ENCODE measurements at regions not wholly inside any gene's neighbourhood (a gene's known extent, or its start where the extent isn't known, plus 50 kb on each side); places are given as distances from the start of the nearest gene placed in this dataset.

- H4K20me1 ChIP-seq (replicated peaks; ENCODE audit: insufficient read depth) = no peaks in the 10 kb centered on the region
- no peak for ATAC-seq
- no peaks in the 10 kb centered on the region for H3K9me3 Mint-ChIP-seq
- H3K27ac ChIP-seq (ENCODE audit: low read depth) = no peak overlapping the region
- peaks cover 2% of the 10 kb centered on the region for H3K27me3 Mint-ChIP-seq (ENCODE audit: insufficient read depth, low read depth, poor library complexity)
- H3K27ac Mint-ChIP-seq = no peak overlapping the region
- H3K4me2 ChIP-seq = no peak overlapping the region
- H3K4me3 Mint-ChIP-seq = no peak overlapping the region
- H3F3A ChIP-seq (replicated peaks; ENCODE audit: low read depth) = no peaks in the 10 kb centered on the region
- no peak overlapping the region for H2AFZ ChIP-seq
- DNase-seq (ENCODE audit: low spot score) = no peak
- TF ChIP-seq JUNB (IDR thresholded peaks at IDR 0.05; ENCODE audit: unreplicated experiment) = no peak
- no peak for TF ChIP-seq POLR2AphosphoS5 (IDR thresholded peaks at IDR 0.05; ENCODE audit: low read depth)
- no peak for TF ChIP-seq CTCF (conservative IDR thresholded peaks at IDR 0.05; ENCODE audit: low read depth in 2 of 2)
- no peak for TF ChIP-seq CREB1 (CRISPR knock-in tag; IDR thresholded peaks at IDR 0.05; ENCODE audit: low read depth)
- TF ChIP-seq ZNF462 (CRISPR knock-in tag; IDR thresholded peaks at IDR 0.05) = no peak
- no peak for TF ChIP-seq ZNF114 (CRISPR knock-in tag; IDR thresholded peaks at IDR 0.05)
- TF ChIP-seq STAT1 (IDR thresholded peaks at IDR 0.05; ENCODE audit: unreplicated experiment) = no peak
- TF ChIP-seq NANOG (IDR thresholded peaks at IDR 0.05; ENCODE audit: borderline replicate concordance) = no peak
- TF ChIP-seq ETS1 (IDR thresholded peaks at IDR 0.05) = no peak
- TF ChIP-seq ZNF331 (CRISPR knock-in tag; IDR thresholded peaks at IDR 0.05; ENCODE audit: low read depth) = no peak
- no peak for TF ChIP-seq EZH2 (IDR thresholded peaks at IDR 0.05; ENCODE audit: low read depth, unreplicated experiment)
- no peak for TF ChIP-seq REST (IDR thresholded peaks at IDR 0.05; ENCODE audit: unreplicated experiment)
- no peak for TF ChIP-seq EZH2phosphoT487 (IDR thresholded peaks at IDR 0.05; ENCODE audit: unreplicated experiment)
- no peaks in the 10 kb centered on the region for H3K27me3 ChIP-seq (ENCODE audit: insufficient read depth)
- H3K4me1 ChIP-seq (ENCODE audit: insufficient read depth) = no peaks in the 10 kb centered on the region
- H3K4me1 Mint-ChIP-seq = peaks cover 12% of the 10 kb centered on the region; the same call in 2 of the 3 replicates
- H3K36me3 ChIP-seq (ENCODE audit: insufficient read depth) = no peaks in the 10 kb centered on the region
- no peak overlapping the region for H3K4me3 ChIP-seq
- no peaks in the 10 kb centered on the region for H3K36me3 Mint-ChIP-seq (ENCODE audit: low read depth)
- H3K9me2 ChIP-seq (ENCODE audit: insufficient read depth) = no peaks in the 10 kb centered on the region
- H3K79me2 ChIP-seq (replicated peaks; ENCODE audit: insufficient read depth) = no peaks in the 10 kb centered on the region
Observed at GRCh38 chr7:115533785-115534184, 496.8 kb downstream of the TFEC start.
